ENCODE measurements at regions not wholly inside any gene's neighbourhood (a gene's known extent, or its start where the extent isn't known, plus 50 kb on each side); places are given as distances from the start of the nearest gene placed in this dataset.
A peak's percentile ranks its signal among the peaks of the same experiment; 100 is the strongest.

DNA sequence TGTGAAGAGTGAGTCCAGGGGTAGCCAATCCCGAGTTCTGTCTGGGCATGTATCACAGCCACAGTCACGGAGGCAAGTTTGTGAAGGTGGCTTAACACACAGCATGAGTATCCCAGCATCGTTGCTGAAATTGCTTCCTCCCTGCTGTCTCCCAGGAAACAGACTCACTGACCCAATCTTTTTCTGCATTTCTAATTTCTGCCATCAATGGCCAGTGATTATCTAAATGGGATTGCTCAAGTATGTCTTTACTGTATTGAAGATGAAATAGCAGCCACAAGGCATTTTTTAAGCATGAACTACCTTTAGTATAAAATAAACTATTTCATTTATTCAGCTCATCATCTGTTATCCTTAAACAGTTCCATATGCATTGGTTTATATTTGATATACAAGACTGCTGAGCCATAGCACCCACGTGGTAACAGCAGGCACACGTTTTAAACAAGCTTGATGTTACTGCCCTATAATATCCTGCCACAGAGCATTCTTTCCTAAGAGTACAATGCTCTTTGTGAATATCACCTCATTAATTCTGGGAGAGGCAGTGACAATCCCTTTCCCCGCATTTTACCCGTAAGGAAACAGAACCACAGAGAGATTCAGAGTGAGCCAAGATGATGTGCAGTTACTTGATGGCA, 276.6 kb upstream of the THBS1 start:
- no peaks in the 10 kb centered on the region for H3K36me3 Mint-ChIP-seq
- H3K4me3 Mint-ChIP-seq: no peak overlapping the region
- peaks cover 3% of the 10 kb centered on the region for H3K9me3 Mint-ChIP-seq
- no peak overlapping the region for H3K27ac Mint-ChIP-seq
- H3K27me3 Mint-ChIP-seq: peaks cover 30% of the 10 kb centered on the region
- DNase-seq: no peak
- H3K4me1 Mint-ChIP-seq: no peaks in the 10 kb centered on the region

DNA sequence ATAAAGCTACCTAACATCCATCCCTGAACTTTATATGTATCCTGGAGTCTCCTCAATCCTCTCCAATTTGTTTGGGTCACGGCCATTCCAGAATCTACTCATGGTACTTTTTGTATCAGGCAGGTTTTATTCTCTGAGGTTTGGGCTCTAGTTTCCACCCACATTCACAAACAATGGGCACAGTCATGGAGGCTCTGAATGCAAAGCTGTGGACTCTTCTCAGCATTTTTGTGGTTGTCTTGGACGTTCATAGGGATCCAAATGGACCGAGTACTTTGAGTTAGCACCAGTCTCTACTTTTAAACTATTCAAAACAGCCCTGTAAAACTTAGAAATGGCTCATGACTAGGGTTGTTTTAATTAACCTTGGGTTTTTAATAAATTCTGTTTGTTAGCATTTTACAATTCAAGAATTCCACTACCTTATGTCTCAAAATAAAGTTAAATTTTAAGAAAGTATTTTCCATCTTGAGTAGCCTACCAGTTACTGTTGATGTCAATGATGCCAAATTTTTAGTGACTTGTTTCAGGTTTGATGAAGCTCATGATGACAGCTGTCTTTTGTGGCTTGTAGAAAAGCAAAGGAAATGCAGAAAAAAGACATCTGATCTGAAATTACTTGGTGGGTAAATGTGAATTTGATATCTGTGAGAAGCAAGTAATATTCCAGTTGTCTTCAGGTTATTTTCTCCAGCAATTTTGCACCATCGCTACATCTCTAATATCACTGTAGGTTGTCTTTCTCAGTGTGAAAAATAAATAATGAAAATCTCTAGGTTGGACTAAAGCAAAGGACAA, 275.7 kb upstream of the THBS1 start:
- no peak for DNase-seq
- H3K4me3 Mint-ChIP-seq: no peak overlapping the region
- no peak overlapping the region for H3K27ac Mint-ChIP-seq
- no peaks in the 10 kb centered on the region for H3K4me1 Mint-ChIP-seq
- peaks cover 3% of the 10 kb centered on the region for H3K9me3 Mint-ChIP-seq
- no peaks in the 10 kb centered on the region for H3K36me3 Mint-ChIP-seq
- H3K27me3 Mint-ChIP-seq: peaks cover 22% of the 10 kb centered on the region

DNA sequence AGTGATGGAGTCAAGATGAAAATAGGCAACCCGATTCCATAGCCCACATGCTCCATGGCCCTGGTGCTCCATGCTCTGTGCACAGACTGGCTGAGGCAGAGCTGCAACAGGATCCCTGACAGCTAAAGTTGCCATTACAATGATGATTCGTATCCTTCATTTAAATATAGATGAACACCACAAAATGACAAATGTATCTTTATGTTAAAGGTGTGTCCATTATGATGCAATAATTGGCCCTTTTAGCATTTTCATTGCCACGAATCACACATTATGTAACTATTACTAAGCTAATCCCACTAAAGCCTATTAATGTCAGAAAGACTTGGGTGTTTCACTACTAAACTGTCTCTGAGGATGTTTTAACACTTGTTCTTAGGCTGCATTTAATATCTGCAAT, 270.2 kb upstream of the THBS1 start:
- Mint-ChIP-seq H3K27me3 (peaks cover 4% of the 10 kb centered on the region), H3K27ac (no peak overlapping the region), H3K4me3 (no peak overlapping the region), H3K36me3 (no peaks in the 10 kb centered on the region), H3K4me1 (no peaks in the 10 kb centered on the region), H3K9me3 (peaks cover 3% of the 10 kb centered on the region)
- DNase-seq: no peak

DNA sequence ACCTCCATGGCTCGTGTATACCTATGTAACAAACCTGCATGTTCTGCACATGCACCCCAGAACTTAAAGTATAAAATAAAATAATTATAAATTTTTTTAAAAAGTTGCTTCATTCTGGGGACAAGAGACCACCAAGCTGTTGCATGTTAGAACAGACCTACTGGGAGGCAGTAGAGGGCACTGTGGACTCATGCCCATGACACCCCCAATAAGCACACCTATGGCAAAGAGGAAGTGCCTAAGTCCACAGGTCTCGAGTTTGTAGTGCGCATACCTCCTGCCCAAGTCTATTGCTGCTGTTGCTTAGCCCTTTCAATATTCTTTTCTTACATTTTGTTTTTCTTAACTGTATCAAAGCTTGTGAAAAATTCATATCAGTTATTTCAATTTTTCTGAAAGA, 267.9 kb upstream of the THBS1 start:
- no peak overlapping the region for H3K4me3 Mint-ChIP-seq

DNA sequence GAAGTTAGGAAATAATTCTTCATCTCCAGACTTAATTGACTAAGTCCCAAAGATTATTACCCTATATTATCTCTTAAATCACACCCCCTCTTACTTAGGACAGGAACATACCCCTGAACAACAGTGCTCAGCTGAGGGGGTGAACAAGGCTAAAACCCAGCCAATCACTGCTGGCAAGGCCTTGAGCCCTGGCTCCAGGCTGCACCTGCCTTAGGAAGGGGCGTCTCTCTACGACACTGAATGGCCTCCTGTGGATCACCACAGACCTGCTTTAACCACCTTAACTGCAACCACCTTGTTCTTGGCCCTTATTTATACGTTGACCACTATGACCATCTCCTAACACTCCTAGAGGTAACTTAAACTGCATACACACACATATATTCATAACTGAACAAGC, 267.4 kb upstream of the THBS1 start:
- DNase-seq: no peak
- Mint-ChIP-seq H3K9me3 (no peaks in the 10 kb centered on the region), H3K36me3 (no peaks in the 10 kb centered on the region), H3K4me1 (no peaks in the 10 kb centered on the region), H3K27ac (no peak overlapping the region), H3K27me3 (peaks cover 8% of the 10 kb centered on the region), H3K4me3 (no peak overlapping the region)

More for the DNA sequence above, 267.9 kb upstream of the THBS1 start:
- Mint-ChIP-seq H3K36me3 (no peaks in the 10 kb centered on the region), H3K27me3 (peaks cover 7% of the 10 kb centered on the region), H3K4me1 (no peaks in the 10 kb centered on the region), H3K27ac (no peak overlapping the region), H3K9me3 (no peaks in the 10 kb centered on the region)
- peak; percentile 2 for DNase-seq

DNA sequence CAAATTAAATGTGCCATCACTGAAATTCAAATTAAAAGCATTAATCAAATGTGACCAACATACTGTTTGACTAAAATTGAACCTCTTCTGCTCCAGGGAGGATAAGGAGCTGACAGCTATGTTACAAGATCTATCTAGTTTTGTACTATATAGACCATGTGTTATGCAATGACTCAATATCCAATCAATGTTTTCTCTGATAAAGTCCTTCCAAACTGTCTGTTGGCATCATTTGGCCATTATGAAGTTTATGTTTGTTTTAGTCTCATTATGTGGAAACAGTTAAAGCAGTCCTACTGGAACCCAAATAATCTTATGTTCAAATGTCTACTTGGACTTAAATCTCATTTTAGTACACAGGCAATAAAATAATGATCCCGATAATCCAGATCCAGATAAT, 267.0 kb upstream of the THBS1 start:
- Mint-ChIP-seq H3K36me3 (no peaks in the 10 kb centered on the region), H3K4me3 (no peak overlapping the region), H3K27me3 (peaks cover 8% of the 10 kb centered on the region), H3K27ac (no peak overlapping the region), H3K4me1 (no peaks in the 10 kb centered on the region), H3K9me3 (no peaks in the 10 kb centered on the region)
- no peak for DNase-seq

DNA sequence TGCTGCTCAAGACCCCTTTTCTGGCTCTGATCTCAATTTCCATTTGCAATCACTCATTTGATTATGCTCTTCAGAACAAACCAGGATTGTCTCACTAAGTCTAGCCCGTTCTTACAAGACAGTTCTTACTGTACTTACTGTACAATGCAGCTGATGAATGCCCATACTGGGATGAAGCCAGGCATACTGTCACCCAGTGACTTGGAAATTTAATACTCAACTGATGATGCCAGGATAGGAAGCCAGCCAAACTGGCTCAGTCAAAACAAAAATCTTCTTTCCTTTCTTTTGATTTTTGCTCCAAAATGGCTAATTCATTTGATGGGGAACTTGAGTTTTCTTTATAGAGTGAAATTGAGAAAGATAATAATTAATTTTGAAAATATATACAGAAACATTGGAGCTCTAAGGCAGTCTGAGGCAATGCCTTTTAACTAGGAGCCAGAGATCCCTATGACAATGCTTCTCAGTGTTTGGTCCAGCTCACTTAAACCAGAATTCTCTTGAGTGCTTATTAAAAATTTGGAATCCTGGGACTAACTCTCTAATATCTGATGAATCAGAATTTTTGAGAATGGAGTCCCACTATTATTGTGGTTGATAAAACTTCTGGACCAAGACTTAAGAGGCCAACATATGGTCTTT, 265.6 kb upstream of the THBS1 start:
- no peak for DNase-seq
- H3K36me3 Mint-ChIP-seq: no peaks in the 10 kb centered on the region
- no peaks in the 10 kb centered on the region for H3K4me1 Mint-ChIP-seq
- H3K27ac Mint-ChIP-seq: no peak overlapping the region
- peaks cover 3% of the 10 kb centered on the region for H3K9me3 Mint-ChIP-seq
- H3K4me3 Mint-ChIP-seq: no peak overlapping the region
- H3K27me3 Mint-ChIP-seq: peaks cover 8% of the 10 kb centered on the region

DNA sequence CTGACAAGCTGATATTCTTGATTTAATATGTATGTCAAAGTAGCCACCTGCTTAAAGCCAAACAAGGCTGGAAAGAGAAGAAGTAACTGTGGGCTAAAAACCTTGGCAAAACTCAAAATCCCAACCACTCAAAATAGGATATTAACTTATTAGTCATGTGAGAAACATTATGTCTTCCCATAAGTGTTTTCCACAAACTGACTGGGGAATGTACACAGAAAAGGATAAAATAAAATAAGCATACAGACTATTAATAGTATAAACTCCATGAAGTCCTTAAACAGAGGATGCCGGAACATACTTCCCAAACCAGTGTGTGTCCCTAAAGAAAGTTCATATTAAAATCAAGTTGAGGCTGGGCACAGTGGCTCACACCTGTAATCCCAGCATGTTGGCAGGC, 263.7 kb upstream of the THBS1 start:
- H3K4me3 Mint-ChIP-seq: no peak overlapping the region
- H3K9me3 Mint-ChIP-seq: peaks cover 8% of the 10 kb centered on the region
- no peak overlapping the region for H3K27ac Mint-ChIP-seq
- DNase-seq: no peak
- no peaks in the 10 kb centered on the region for H3K4me1 Mint-ChIP-seq
- no peaks in the 10 kb centered on the region for H3K36me3 Mint-ChIP-seq
- peaks cover 8% of the 10 kb centered on the region for H3K27me3 Mint-ChIP-seq

DNA sequence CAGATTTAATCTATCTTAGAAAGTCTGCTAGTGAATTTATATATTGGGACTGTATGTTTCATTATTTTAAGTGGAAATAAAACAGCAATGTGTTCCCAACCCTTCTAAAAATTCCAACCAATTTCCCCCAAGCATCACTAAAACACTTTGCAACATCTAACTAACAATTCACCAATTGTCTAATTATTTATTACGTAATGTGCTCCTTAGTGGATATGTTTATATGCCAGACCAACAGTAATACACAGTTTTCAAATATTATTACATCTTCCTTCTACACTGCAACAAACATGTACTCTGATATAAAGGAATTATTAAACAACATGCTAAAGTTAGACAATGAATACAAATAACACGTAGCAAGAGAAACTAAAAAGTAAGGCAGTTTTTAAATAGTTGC, 262.6 kb upstream of the THBS1 start:
- Mint-ChIP-seq H3K4me3 (no peak overlapping the region), H3K27ac (no peak overlapping the region), H3K4me1 (no peaks in the 10 kb centered on the region), H3K36me3 (no peaks in the 10 kb centered on the region), H3K9me3 (peaks cover 8% of the 10 kb centered on the region), H3K27me3 (peaks cover 8% of the 10 kb centered on the region)
- DNase-seq: no peak

DNA sequence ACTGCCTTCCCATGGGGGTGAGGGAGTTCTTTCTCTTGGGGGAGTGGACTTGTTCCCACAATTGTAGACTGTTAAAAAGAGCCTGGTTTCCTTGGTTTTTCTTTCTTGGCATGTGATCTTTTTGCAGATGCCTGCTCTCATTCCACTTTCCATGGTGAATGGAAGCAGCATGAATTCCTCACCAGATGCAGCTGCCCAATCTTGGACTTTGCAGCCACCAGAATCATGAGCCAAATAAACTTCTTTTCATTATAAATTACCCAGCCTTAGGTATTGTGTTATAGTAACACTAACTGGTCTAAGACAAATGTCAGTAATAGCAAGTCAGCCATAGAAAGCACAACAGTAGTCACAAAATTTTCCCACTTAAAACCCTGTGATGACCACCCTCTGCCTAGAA, 260.5 kb upstream of the THBS1 start:
- Mint-ChIP-seq H3K27ac (no peak overlapping the region), H3K4me3 (no peak overlapping the region), H3K9me3 (peaks cover 8% of the 10 kb centered on the region), H3K4me1 (no peaks in the 10 kb centered on the region), H3K27me3 (peaks cover 4% of the 10 kb centered on the region), H3K36me3 (no peaks in the 10 kb centered on the region)
- no peak for DNase-seq

DNA sequence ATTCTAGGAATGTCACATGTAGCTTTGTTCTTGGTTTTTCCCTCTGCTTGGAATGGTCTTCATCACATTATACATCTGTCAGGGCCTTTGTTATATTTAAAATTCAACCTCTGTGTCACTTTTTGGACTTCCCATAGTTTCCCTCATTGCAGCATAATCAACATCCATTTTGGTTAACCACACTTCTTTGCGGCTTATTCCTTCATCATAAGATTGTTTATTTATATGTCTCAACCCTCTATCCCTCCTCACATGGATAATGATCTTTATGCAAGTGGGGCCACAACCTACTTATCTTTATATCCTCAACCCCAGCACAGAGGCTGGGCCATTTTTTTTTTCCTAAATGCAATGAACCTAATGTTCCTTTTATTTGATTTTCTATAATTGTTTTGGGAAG, 260.0 kb upstream of the THBS1 start:
- H3K36me3 Mint-ChIP-seq: no peaks in the 10 kb centered on the region
- no peaks in the 10 kb centered on the region for H3K4me1 Mint-ChIP-seq
- H3K9me3 Mint-ChIP-seq: peaks cover 8% of the 10 kb centered on the region
- DNase-seq: no peak
- peaks cover 4% of the 10 kb centered on the region for H3K27me3 Mint-ChIP-seq
- H3K4me3 Mint-ChIP-seq: no peak overlapping the region
- H3K27ac Mint-ChIP-seq: no peak overlapping the region

DNA sequence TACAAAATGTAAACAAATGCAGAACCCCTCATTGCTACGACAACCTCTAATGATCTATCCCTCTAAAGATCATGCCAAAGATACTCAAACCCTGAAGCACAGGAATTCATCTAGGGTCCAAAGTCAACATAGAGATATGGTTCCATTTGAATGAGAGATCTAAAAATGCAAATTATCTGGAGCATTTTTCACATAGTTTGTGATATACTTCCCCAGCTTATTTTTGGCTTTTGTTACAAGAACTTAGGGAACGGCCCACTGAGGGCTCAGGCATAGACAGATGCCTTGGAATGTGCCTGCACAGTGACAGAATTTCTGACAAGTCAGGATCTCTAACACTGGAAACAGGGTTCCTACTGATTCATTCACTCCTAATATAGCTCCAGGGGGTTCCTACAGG, 258.9 kb upstream of the THBS1 start:
- no peak overlapping the region for H3K4me3 Mint-ChIP-seq
- no peaks in the 10 kb centered on the region for H3K4me1 Mint-ChIP-seq
- peaks cover 4% of the 10 kb centered on the region for H3K27me3 Mint-ChIP-seq
- no peak overlapping the region for H3K27ac Mint-ChIP-seq
- no peak for DNase-seq
- H3K9me3 Mint-ChIP-seq: peaks cover 8% of the 10 kb centered on the region
- no peaks in the 10 kb centered on the region for H3K36me3 Mint-ChIP-seq

DNA sequence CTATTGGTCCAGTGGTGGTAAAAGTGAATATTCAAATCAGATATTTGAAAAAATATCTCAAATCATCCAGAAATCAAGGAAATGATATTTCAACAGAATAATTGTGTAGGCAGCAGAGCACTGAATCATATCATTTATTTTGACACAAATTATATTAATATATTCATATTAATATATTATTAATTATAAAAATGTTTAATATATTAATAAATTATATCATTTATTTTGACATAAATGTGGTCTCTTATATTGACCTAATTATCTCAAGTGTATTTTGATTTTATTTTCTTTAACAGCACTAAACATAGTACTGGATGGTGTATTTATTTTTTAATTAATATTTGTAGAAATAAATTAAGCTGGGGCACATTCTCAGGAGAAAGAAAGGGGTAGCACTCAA, 257.7 kb upstream of the THBS1 start:
- Mint-ChIP-seq H3K27me3 (no peaks in the 10 kb centered on the region), H3K27ac (no peak overlapping the region), H3K36me3 (no peaks in the 10 kb centered on the region), H3K4me1 (no peaks in the 10 kb centered on the region), H3K9me3 (peaks cover 8% of the 10 kb centered on the region), H3K4me3 (no peak overlapping the region)
- DNase-seq: no peak

DNA sequence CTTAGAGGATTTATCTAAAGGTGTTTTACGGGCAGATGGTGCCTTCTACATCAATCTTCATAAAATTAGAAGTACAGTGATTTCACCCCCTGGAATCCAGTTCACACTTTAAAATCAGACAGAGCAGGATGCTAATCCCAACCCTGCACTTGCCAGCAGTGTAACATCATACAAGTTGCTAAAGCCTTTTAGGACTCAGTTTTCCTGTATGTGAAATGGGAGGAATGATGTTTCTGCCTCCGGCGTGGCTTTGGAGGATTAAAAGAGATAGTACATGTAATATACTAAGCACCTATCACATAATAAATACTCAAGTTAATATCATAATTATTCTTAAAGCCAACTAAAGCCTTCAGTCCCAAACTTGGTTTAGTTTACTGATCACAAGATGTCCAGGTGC, 257.2 kb upstream of the THBS1 start:
- no peak overlapping the region for H3K27ac Mint-ChIP-seq
- no peaks in the 10 kb centered on the region for H3K36me3 Mint-ChIP-seq
- H3K27me3 Mint-ChIP-seq: no peaks in the 10 kb centered on the region
- H3K4me1 Mint-ChIP-seq: no peaks in the 10 kb centered on the region
- no peak for DNase-seq
- H3K4me3 Mint-ChIP-seq: no peak overlapping the region
- peaks cover 8% of the 10 kb centered on the region for H3K9me3 Mint-ChIP-seq

DNA sequence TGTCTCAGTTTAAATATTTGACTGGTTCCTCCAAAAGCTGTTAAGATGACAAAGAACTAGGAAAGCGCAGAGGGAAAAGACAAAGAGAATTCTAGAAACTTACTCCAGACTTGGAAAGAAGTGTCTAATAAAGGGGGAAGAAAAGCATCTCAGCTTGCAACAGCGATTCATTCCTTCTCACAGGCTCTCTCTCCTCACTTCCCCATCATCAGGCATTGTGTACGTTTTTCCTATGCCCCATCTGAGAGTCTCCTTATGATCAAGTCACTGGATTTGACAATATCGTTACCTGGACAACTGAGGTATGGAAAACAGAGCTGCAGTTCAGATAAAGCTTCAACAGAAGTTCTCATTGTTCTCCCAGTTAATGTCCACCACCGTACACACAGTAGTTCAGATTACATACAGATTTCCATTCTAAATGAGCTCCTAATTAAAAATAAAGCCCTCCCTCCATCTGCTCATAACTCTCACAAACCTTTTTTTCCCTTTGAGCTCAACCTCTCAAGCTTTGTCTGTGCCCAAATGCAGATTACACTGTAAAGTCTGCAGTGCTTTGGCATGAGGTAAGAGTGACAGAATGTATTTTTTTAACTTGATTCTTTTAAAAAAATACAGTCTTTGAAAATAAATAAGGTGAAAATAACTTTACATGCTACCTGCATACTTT, 254.4 kb upstream of the THBS1 start:
- H3K36me3 Mint-ChIP-seq: no peaks in the 10 kb centered on the region
- no peaks in the 10 kb centered on the region for H3K9me3 Mint-ChIP-seq
- no peaks in the 10 kb centered on the region for H3K27me3 Mint-ChIP-seq
- no peak for DNase-seq
- no peak overlapping the region for H3K27ac Mint-ChIP-seq
- no peaks in the 10 kb centered on the region for H3K4me1 Mint-ChIP-seq
- H3K4me3 Mint-ChIP-seq: no peak overlapping the region
